ENCODE measurements at regions not wholly inside any gene's neighbourhood (a gene's known extent, or its start where the extent isn't known, plus 50 kb on each side); places are given as distances from the start of the nearest gene placed in this dataset.

DNA sequence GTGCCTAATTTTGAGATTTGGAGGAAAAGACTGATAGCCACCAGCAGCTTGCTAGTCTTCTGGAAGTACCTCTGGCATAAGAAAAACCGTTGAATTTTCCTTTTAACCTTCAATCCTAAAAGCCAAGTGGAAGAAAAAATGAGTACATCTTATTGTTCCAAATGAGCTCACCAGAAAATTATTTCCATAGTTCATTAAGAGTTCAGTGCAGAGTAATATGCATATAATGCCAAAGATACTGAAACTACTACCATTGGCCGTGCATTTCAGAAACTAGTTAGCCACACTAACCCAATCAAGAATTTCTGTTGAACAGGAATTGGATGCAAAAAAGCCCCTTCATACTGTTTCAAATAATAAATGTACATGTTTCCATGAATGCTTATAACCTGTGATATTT, 607.9 kb downstream of the KCTD16 start:
- no peaks in the 10 kb centered on the region for H3K9me3 ChIP-seq (ENCODE audit: control insufficient read depth in 4 of 4, insufficient read depth in 3 of 4, low read length in 3 of 4)
- no peak overlapping the region for H3K4me3 ChIP-seq
- H3K27me3 ChIP-seq (ENCODE audit: control insufficient read depth in 3 of 3, insufficient read depth in 3 of 3, low read length in 2 of 3), result no peaks in the 10 kb centered on the region
- no peak for DNase-seq
- no peaks in the 10 kb centered on the region for H3K36me3 ChIP-seq (ENCODE audit: control insufficient read depth in 4 of 4, insufficient read depth in 4 of 4, low read length in 4 of 4)
- no peak overlapping the region for H3K27ac ChIP-seq (ENCODE audit: low read depth in 1 of 2, low read length in 1 of 2)
- no peak overlapping the region for H3K9ac ChIP-seq (ENCODE audit: insufficient read depth in 1 of 2, low read length in 2 of 2)
- TF ChIP-seq, protein P1, sequence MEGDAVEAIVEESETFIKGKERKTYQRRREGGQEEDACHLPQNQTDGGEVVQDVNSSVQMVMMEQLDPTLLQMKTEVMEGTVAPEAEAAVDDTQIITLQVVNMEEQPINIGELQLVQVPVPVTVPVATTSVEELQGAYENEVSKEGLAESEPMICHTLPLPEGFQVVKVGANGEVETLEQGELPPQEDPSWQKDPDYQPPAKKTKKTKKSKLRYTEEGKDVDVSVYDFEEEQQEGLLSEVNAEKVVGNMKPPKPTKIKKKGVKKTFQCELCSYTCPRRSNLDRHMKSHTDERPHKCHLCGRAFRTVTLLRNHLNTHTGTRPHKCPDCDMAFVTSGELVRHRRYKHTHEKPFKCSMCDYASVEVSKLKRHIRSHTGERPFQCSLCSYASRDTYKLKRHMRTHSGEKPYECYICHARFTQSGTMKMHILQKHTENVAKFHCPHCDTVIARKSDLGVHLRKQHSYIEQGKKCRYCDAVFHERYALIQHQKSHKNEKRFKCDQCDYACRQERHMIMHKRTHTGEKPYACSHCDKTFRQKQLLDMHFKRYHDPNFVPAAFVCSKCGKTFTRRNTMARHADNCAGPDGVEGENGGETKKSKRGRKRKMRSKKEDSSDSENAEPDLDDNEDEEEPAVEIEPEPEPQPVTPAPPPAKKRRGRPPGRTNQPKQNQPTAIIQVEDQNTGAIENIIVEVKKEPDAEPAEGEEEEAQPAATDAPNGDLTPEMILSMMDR (IDR thresholded peaks at IDR 0.05; ENCODE audit: control extremely low read depth, extremely low read depth), result no peak
- WGBS, 2 donors, result 72 to 83% methylated on average over 2 of the region's 2 CpGs
- ATAC-seq (ENCODE audit: insufficient read depth, low FRiP score), result no peak
- H3K4me1 ChIP-seq (ENCODE audit: control insufficient read depth in 5 of 5, insufficient read depth in 5 of 5, low read length in 5 of 5), result peaks cover 0 to 4% (median 0%) of the 10 kb centered on the region in 5 donors

DNA sequence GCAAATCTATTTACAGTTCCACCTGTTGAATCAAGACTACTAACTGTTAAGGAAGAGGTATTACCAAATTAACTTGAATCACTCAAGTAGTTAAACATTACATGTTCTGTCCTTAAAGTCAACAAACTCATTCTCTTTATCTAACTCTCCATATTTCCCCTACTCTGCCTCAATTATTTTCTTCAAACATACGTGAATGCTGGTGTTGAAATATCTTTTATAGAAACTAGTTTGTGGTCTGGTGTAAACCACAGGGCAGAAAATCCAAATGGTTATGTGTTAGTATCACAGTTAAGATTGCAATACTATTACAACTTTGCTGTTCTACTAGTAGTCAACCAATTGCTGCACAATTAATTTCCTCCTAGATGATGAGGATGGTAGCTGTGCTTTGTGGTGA, 603.5 kb downstream of the KCTD16 start:
- H3K4me3 ChIP-seq, result no peak overlapping the region
- H3K4me1 ChIP-seq (ENCODE audit: control insufficient read depth in 5 of 5, insufficient read depth in 5 of 5, low read length in 5 of 5), result no peaks in the 10 kb centered on the region
- H3K9ac ChIP-seq (ENCODE audit: insufficient read depth in 1 of 2, low read length in 2 of 2), result no peak overlapping the region
- ATAC-seq (ENCODE audit: insufficient read depth, low FRiP score) (peak; percentile 34), DNase-seq (no peak)
- TF ChIP-seq, protein P1 (IDR thresholded peaks at IDR 0.05; ENCODE audit: control extremely low read depth, extremely low read depth), result no peak
- H3K9me3 ChIP-seq (ENCODE audit: control insufficient read depth in 4 of 4, insufficient read depth in 3 of 4, low read length in 3 of 4), result no peaks in the 10 kb centered on the region
- no peaks in the 10 kb centered on the region for H3K27me3 ChIP-seq (ENCODE audit: control insufficient read depth in 3 of 3, insufficient read depth in 3 of 3, low read length in 2 of 3)
- H3K27ac ChIP-seq (ENCODE audit: low read depth in 1 of 2, low read length in 1 of 2), result no peak overlapping the region
- WGBS, 2 donors, result 39 to 44% methylated on average over 1 of the region's 1 CpG
- no peaks in the 10 kb centered on the region for H3K36me3 ChIP-seq (ENCODE audit: control insufficient read depth in 4 of 4, insufficient read depth in 4 of 4, low read length in 4 of 4)

DNA sequence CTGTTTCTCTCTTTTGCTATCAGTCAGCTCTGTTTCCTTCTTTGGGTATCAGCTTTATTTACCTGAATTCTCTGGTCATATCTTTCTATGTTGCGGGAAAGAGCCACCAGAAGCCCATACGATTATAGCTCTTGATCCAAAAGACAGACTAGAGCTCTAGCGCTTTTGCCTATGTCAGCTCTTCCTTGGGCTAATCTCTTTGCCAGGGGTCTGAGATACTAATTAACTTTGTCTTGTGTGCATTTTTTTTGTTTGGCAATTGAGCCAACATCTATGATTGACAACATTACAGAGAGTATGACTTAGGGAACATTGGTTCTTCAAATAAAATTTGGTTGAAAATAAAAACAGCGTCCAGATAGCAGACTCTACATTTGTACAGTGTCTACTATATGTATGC, 603.0 kb downstream of the KCTD16 start:
- H3K9ac ChIP-seq (ENCODE audit: insufficient read depth in 1 of 2, low read length in 2 of 2), result no peak overlapping the region
- H3K4me3 ChIP-seq, result no peak overlapping the region
- no peaks in the 10 kb centered on the region for H3K9me3 ChIP-seq (ENCODE audit: control insufficient read depth in 4 of 4, insufficient read depth in 3 of 4, low read length in 3 of 4)
- H3K4me1 ChIP-seq (ENCODE audit: control insufficient read depth in 5 of 5, insufficient read depth in 5 of 5, low read length in 5 of 5), result no peaks in the 10 kb centered on the region
- H3K27ac ChIP-seq (ENCODE audit: low read depth in 1 of 2, low read length in 1 of 2), result no peak overlapping the region
- DNase-seq (no peak), ATAC-seq (ENCODE audit: insufficient read depth, low FRiP score) (no peak)
- no peaks in the 10 kb centered on the region for H3K27me3 ChIP-seq (ENCODE audit: control insufficient read depth in 3 of 3, insufficient read depth in 3 of 3, low read length in 2 of 3)
- TF ChIP-seq, protein P1 (IDR thresholded peaks at IDR 0.05; ENCODE audit: control extremely low read depth, extremely low read depth), result no peak
- H3K36me3 ChIP-seq (ENCODE audit: control insufficient read depth in 4 of 4, insufficient read depth in 4 of 4, low read length in 4 of 4), result no peaks in the 10 kb centered on the region
- 72 to 82% methylated on average over 4 of the region's 4 CpGs for WGBS, 2 donors

DNA sequence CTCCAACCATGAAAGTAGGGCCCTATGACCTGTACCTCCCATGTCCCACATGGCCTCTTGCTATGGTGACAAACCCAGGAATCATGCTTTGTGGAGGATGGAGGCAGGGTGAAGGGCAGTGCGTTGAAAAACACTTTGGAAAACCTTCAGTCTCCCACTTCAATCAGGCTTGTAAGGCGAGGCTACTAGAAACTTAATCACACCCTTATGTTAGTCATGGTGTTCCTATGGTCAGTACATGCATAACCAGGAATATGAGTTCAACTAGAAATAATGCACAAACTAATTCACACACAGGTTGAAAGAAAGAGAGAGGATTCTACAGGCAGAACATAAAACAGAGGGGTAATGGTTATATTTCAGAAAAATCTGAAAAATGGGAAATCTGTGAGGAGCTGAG, 601.1 kb downstream of the KCTD16 start:
- H3K27me3 ChIP-seq (ENCODE audit: control insufficient read depth in 3 of 3, insufficient read depth in 3 of 3, low read length in 2 of 3), result no peaks in the 10 kb centered on the region
- H3K36me3 ChIP-seq (ENCODE audit: control insufficient read depth in 4 of 4, insufficient read depth in 4 of 4, low read length in 4 of 4), result no peaks in the 10 kb centered on the region
- no peak overlapping the region for H3K9ac ChIP-seq (ENCODE audit: insufficient read depth in 1 of 2, low read length in 2 of 2)
- WGBS, 2 donors, result 75 to 83% methylated on average over 2 of the region's 2 CpGs
- H3K4me1 ChIP-seq (ENCODE audit: control insufficient read depth in 5 of 5, insufficient read depth in 5 of 5, low read length in 5 of 5), result no peaks in the 10 kb centered on the region
- TF ChIP-seq, protein P1 (IDR thresholded peaks at IDR 0.05; ENCODE audit: control extremely low read depth, extremely low read depth), result no peak
- H3K27ac ChIP-seq (ENCODE audit: low read depth in 1 of 2, low read length in 1 of 2), result no peak overlapping the region
- ATAC-seq (ENCODE audit: insufficient read depth, low FRiP score), result no peak
- DNase-seq, result no peak
- no peak overlapping the region for H3K4me3 ChIP-seq
- H3K9me3 ChIP-seq (ENCODE audit: control insufficient read depth in 4 of 4, insufficient read depth in 3 of 4, low read length in 3 of 4), result no peaks in the 10 kb centered on the region

Measured in lung (tissue), 11 donors.